Common myeloid progenitor, CD34-positive (primary cell): ENCODE measurements at regions not wholly inside any gene's neighbourhood (a gene's known extent, or its start where the extent isn't known, plus 50 kb on each side); places are given as distances from the start of the nearest gene placed in this dataset.

Experiments
- CTCF ChIA-PET: fragments of 350-600 bp; sonication (Branson Sonifier 250); formaldehyde crosslinking; loops from one replicate; lab custom pipeline; 2021; ENCODE audit warnings: antibody characterized with exemption; lab: Charles Lee
- POLR2A ChIA-PET: fragments of 350-600 bp; sonication (Branson Sonifier 250); formaldehyde crosslinking; loops from one replicate; lab custom pipeline; 2021; ENCODE audit warnings: antibody characterized with exemption; lab: Charles Lee
- DNase-seq, 3 donors: peaks; one replicate each; pipeline versions ENCODE4 v3.0.0 to v3.0.0-alpha.2; 2013
- H3K27ac ChIP-seq, 2 experiments: 1 replicate in 1 of 2; 2 replicates in 1 of 2; pipeline ENCODE4 v1.7.0; 2013; ENCODE audit warnings: inconsistent platforms in 2 of 2, low read length in 2 of 2, mild to moderate bottlenecking in 2 of 2, low read depth in 1 of 2, moderate library complexity in 1 of 2; ENCODE audit not compliant: severe bottlenecking in 2 of 2, insufficient read depth in 1 of 2, poor library complexity in 1 of 2
- H3K27me3 ChIP-seq, 5 experiments: replicated peaks in 2 of 5; 1 replicate in 3 of 5; 2 replicates in 2 of 5; pipeline versions ENCODE4 v1.6.1 to v1.7.0; 2013; ENCODE audit warnings: low read length in 4 of 5, mild to moderate bottlenecking in 2 of 5, moderate library complexity in 2 of 5, inconsistent platforms in 1 of 5; ENCODE audit not compliant: insufficient read depth in 5 of 5, control insufficient read depth in 4 of 5
- H3K36me3 ChIP-seq, 4 experiments: 1 replicate in 2 of 4; 2 replicates in 2 of 4; pipeline versions ENCODE4 v1.6.1 to v1.7.0; 2013; ENCODE audit warnings: low read length in 3 of 4, control low read depth in 1 of 4, mild to moderate bottlenecking in 1 of 4; ENCODE audit not compliant: control insufficient read depth in 4 of 4, insufficient read depth in 4 of 4
- H3K4me1 ChIP-seq, 4 experiments: 1 replicate in 3 of 4; 2 replicates in 1 of 4; pipeline versions ENCODE4 v1.6.1 to v1.7.1; 2013; ENCODE audit warnings: low read length in 3 of 4, mild to moderate bottlenecking in 3 of 4, control low read depth in 1 of 4, inconsistent platforms in 1 of 4, moderate library complexity in 1 of 4; ENCODE audit not compliant: control insufficient read depth in 4 of 4, insufficient read depth in 4 of 4; ENCODE audit errors: control extremely low read depth in 1 of 4
- H3K4me3 ChIP-seq, 7 experiments: 1 replicate in 4 of 7; 2 replicates in 3 of 7; pipeline versions ENCODE4 v1.5.1 to v1.7.0; 2013; ENCODE audit warnings: mild to moderate bottlenecking in 7 of 7, low read length in 6 of 7, moderate library complexity in 6 of 7, inconsistent platforms in 2 of 7, low read depth in 2 of 7, control low read depth in 1 of 7; ENCODE audit not compliant: insufficient read depth in 4 of 7, control insufficient read depth in 1 of 7; ENCODE audit errors: extremely low read depth in 1 of 7
- H3K9me3 ChIP-seq, 5 experiments: 1 replicate in 4 of 5; 2 replicates in 1 of 5; pipeline versions ENCODE4 v1.6.1 to v1.7.1; 2013; ENCODE audit warnings: low read length in 4 of 5, mild to moderate bottlenecking in 2 of 5, inconsistent platforms in 1 of 5, low read depth in 1 of 5, moderate library complexity in 1 of 5; ENCODE audit not compliant: control insufficient read depth in 4 of 5, insufficient read depth in 2 of 5; ENCODE audit errors: control extremely low read depth in 1 of 5
- WGBS: methylation state at CpG from one replicate; pipeline ENCODE4 v1.1.5; 2013; ENCODE audit not compliant: insufficient coverage; 5-methylcytosine and 5-hydroxymethylcytosine counted together

DNA sequence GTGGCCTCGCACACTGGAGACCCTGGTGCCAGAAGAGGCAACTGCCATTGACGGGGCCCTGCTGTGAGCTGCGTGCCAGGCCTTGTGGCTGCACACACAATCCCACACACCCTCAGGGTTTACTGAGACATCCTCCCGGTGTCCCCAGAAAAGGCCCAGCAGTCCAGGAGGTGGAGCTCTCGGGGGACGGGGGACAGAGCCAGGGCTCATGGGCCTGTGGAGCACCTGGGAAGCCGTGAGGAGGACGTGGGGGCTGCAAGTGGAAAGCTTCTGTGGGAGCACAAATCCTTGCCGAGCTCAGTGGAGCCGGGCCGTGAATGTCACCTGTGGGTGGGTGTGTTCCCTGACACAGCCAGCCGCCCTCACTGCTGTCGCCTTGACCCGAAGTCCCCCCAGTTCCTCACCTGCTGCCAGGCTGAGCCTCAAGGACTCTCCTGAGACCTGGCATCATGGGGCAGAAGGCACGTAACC lies 609.7 kb downstream of the TBC1D22A start:
- ChIA-PET POLR2A (no interaction called here), CTCF (no interaction called here)
- no peaks in the 10 kb centered on the region for H3K9me3 ChIP-seq
- no peaks in the 10 kb centered on the region for H3K4me1 ChIP-seq
- no peak for DNase-seq
- H3K4me3 ChIP-seq: no peak overlapping the region
- H3K27ac ChIP-seq: no peak overlapping the region
- peaks cover 0 to 10% (median 0%) of the 10 kb centered on the region in 5 experiments for H3K27me3 ChIP-seq
- 88% methylated on average over 15 of the region's 15 CpGs for WGBS
- H3K36me3 ChIP-seq: no peaks in the 10 kb centered on the region

- POLR2A ChIA-PET: no interaction called here
- WGBS: 87% methylated on average over 14 of the region's 15 CpGs
- Histone ChIP-seq H3K36me3 (no peaks in the 10 kb centered on the region), H3K27ac (no peak overlapping the region), H3K27me3 (peaks cover 0 to 10% (median 0%) of the 10 kb centered on the region in 5 experiments), H3K9me3 (no peaks in the 10 kb centered on the region), H3K4me1 (no peaks in the 10 kb centered on the region), H3K4me3 (no peak overlapping the region)
- no peak for DNase-seq
- CTCF ChIA-PET: no interaction called here
These were observed 609.0 kb downstream of the TBC1D22A start for GRCh38 chr22:47371263-47372090.

DNA sequence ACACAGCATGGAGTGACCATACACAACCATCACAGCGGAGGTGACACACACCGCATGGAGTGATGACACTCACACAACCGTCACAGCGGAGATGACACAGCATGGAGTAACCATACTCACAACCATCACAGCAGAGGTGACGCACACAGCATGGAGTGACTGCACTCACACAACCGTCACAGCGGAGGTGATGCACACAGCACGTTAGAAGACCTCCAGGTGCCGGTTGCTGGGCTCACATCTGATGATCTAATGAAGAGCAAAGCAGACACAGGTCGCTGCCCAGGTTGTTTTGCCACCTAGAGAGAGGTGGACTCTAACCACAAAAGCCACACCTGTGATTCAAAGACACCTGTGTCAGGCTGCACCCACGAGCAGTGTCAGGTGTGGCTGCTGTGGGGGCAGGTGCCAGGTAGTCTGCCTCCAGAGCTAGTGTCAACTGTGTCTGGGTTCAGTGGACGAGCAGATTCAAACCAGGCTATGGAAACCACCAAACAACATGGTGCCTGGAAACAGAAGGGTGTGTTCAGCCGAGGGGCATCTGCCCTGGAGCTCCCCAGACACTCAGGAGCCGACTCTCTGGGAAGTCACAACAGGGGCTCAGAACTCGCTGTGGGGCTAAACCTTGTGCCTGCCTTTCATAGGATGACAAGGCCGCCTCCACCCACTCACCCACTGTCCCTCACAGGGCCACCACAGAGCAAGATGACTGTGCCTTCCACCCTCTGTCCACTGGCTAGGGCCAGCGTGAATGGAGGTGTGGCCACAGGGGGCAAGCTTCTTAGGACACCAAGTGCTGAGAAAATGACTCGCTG lies 608.2 kb downstream of the TBC1D22A start:
- WGBS: 82% methylated on average over 17 of the region's 18 CpGs

DNA sequence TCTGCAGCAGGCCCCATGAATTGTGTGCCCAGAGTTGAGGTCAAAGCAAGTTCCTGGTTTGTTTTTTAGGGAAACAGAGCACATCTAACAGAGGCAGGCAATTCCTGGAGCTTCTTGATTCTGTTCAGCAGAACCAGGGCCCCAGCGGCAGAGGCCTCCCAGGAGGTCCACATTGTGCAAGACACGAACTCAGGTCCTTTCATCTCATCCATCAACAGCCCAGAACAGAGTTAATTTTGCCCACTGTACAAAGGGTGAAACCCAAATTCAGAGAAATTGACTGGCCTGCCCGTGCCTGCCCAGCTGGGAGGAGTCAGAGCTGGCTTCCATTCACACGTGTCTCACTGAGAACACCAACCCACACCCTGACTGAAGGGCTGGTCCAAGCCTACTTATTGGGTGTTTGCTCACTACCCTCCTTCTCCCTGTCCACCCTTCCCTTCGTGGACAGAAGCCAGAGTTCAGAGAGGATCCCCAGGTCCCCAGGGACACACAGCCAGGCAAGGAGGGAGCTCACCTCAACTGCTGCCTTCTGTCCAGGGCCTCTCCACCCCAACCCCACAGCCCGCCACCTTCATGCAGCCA lies 607.1 kb downstream of the TBC1D22A start:
- H3K9me3 ChIP-seq: peaks cover 0 to under 1% (median 0%) of the 10 kb centered on the region in 5 experiments
- no peaks in the 10 kb centered on the region for H3K36me3 ChIP-seq
- CTCF ChIA-PET: no interaction called here
- no peaks in the 10 kb centered on the region for H3K4me1 ChIP-seq
- no peak for DNase-seq
- 75% methylated on average over 5 of the region's 6 CpGs for WGBS
- POLR2A ChIA-PET: no interaction called here
- H3K27me3 ChIP-seq: peaks cover 0 to 16% (median 0%) of the 10 kb centered on the region in 5 experiments
- no peak overlapping the region for H3K27ac ChIP-seq
- no peak overlapping the region for H3K4me3 ChIP-seq

More for the DNA sequence above, 608.2 kb downstream of the TBC1D22A start:
- CTCF ChIA-PET: no interaction called here
- no peaks in the 10 kb centered on the region for H3K36me3 ChIP-seq
- POLR2A ChIA-PET: no interaction called here
- no peaks in the 10 kb centered on the region for H3K4me1 ChIP-seq
- no peak overlapping the region for H3K4me3 ChIP-seq
- DNase-seq: no peak
- no peaks in the 10 kb centered on the region for H3K9me3 ChIP-seq
- no peak overlapping the region for H3K27ac ChIP-seq
- H3K27me3 ChIP-seq: peaks cover 0 to 16% (median 0%) of the 10 kb centered on the region in 5 experiments

DNA sequence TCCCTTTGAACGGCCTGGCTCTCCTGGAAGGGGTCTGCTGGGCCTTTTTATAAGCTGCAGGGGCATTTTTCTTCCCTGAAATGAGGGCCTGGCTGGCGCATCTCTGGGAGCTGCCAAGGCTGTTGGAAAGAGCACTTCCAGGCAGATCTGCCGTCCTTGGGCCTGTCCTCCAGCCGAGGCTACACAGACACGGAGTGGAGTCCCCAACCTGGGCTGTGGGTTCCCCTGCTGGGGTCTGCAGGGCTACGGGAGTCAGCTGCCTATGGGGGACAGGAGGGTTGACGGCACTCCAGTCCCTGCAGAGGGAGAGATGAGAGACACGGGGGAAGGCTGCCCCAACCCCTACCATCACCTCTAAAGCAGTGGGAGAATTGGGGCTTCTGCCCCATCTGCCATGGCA lies 606.6 kb downstream of the TBC1D22A start:
- Histone ChIP-seq H3K4me3 (no peak overlapping the region), H3K4me1 (no peaks in the 10 kb centered on the region), H3K9me3 (peaks cover 0 to 4% (median 0%) of the 10 kb centered on the region in 5 experiments), H3K36me3 (no peaks in the 10 kb centered on the region), H3K27me3 (peaks cover 0 to 16% (median 0%) of the 10 kb centered on the region in 5 experiments), H3K27ac (no peak overlapping the region)
- no peak for DNase-seq
- CTCF ChIA-PET: no interaction called here
- WGBS: 84% methylated on average over 5 of the region's 8 CpGs
- POLR2A ChIA-PET: no interaction called here

- Histone ChIP-seq H3K4me3 (no peak overlapping the region), H3K4me1 (no peaks in the 10 kb centered on the region), H3K27me3 (peaks cover 0 to 16% (median 0%) of the 10 kb centered on the region in 5 experiments), H3K36me3 (no peaks in the 10 kb centered on the region), H3K27ac (no peak overlapping the region), H3K9me3 (peaks cover 0 to 4% (median 0%) of the 10 kb centered on the region in 5 experiments)
- WGBS: 87% methylated on average over 21 of the region's 21 CpGs
- ChIA-PET CTCF (no interaction called here), POLR2A (no interaction called here)
- no peak for DNase-seq
These were observed 605.8 kb downstream of the TBC1D22A start for GRCh38 chr22:47367993-47368945.
